GM23248 (cell line): ENCODE measurements at regions not wholly inside any gene's neighbourhood (a gene's known extent, or its start where the extent isn't known, plus 50 kb on each side); places are given as distances from the start of the nearest gene placed in this dataset.

Experiments used
- DNase-seq: peaks from one replicate; pipeline ENCODE4 v3.0.0-alpha.2; 2015
- H2AFZ ChIP-seq: fragments of 200-600 bp; sonication (generic); 2 replicates; pipeline ENCODE4 v1.6.1; 2016; ENCODE audit warnings: antibody characterized with exemption
- H3F3A ChIP-seq: fragments of 200-600 bp; sonication (generic); 2 replicates; pipeline ENCODE4 v1.6.1; 2016; ENCODE audit warnings: mild to moderate bottlenecking, antibody characterized with exemption, mixed run types; ENCODE audit not compliant: insufficient read depth
- H3K27ac ChIP-seq: fragments of 200-600 bp; sonication (generic); 2 replicates; pipeline ENCODE4 v1.5.1; 2016; ENCODE audit warnings: mild to moderate bottlenecking
- H3K27me3 ChIP-seq: fragments of 200-600 bp; sonication (generic); replicated peaks from 2 replicates; pipeline ENCODE4 v1.6.1; 2016; ENCODE audit warnings: mild to moderate bottlenecking; ENCODE audit not compliant: insufficient read depth
- H3K36me3 ChIP-seq: fragments of 200-600 bp; sonication (generic); 2 replicates; pipeline ENCODE4 v1.6.1; 2016; ENCODE audit warnings: low read depth, mild to moderate bottlenecking
- H3K4me1 ChIP-seq: fragments of 200-600 bp; sonication (generic); 2 replicates; pipeline ENCODE4 v1.6.1; 2016; ENCODE audit warnings: mild to moderate bottlenecking; ENCODE audit not compliant: insufficient read depth
- H3K4me2 ChIP-seq: fragments of 200-600 bp; sonication (generic); one replicate; pipeline ENCODE4 v1.6.1; 2016; ENCODE audit warnings: mild to moderate bottlenecking; ENCODE audit not compliant: unreplicated experiment
- H3K4me3 ChIP-seq: fragments of 200-600 bp; sonication (generic); 2 replicates; pipeline ENCODE4 v1.5.1; 2016; ENCODE audit warnings: mild to moderate bottlenecking
- H3K79me2 ChIP-seq: fragments of 200-600 bp; sonication (generic); 2 replicates; pipeline ENCODE4 v1.6.1; 2016; ENCODE audit warnings: mild to moderate bottlenecking; ENCODE audit not compliant: insufficient read depth
- H3K9ac ChIP-seq: fragments of 200-600 bp; sonication (generic); 2 replicates; pipeline ENCODE4 v1.6.1; 2016; ENCODE audit warnings: mild to moderate bottlenecking
- H3K9me2 ChIP-seq: fragments of 200-600 bp; sonication (generic); 2 replicates; pipeline ENCODE4 v1.6.1; 2016; ENCODE audit warnings: mixed run types, mild to moderate bottlenecking, moderate library complexity; ENCODE audit not compliant: insufficient read depth
- H3K9me3 ChIP-seq: fragments of 200-600 bp; sonication (generic); one replicate; pipeline ENCODE4 v1.6.1; 2017; ENCODE audit warnings: low read depth
- H4K20me1 ChIP-seq: fragments of 200-600 bp; sonication (generic); 2 replicates; pipeline ENCODE4 v1.6.0; 2016; ENCODE audit not compliant: insufficient read depth
- EZH2 ChIP-seq: fragments of 200-600 bp; sonication (generic); IDR thresholded peaks from 2 replicates; pipeline ENCODE4 v1.6.1; 2018; ENCODE audit warnings: antibody characterized with exemption, mild to moderate bottlenecking; ENCODE audit not compliant: insufficient read depth, poor library complexity, severe bottlenecking
- EZH2phosphoT487 ChIP-seq: fragments of 200-600 bp; sonication (generic); IDR thresholded peaks from 2 replicates; pipeline ENCODE4 v1.6.1; 2018; ENCODE audit warnings: antibody characterized with exemption, moderate library complexity, mild to moderate bottlenecking, low read depth; ENCODE audit not compliant: insufficient read depth
- WGBS, 2 experiments: methylation state at CpG; one replicate each; pipeline ENCODE4 v1.1.6; 2015 to 2017; ENCODE audit warnings: low lambda C conversion rate in 2 of 2, low coverage in 1 of 2; ENCODE audit errors: missing lambda C conversion rate in 2 of 2; 5-methylcytosine and 5-hydroxymethylcytosine counted together
- in situ Hi-C: fragments of 300-500 bp; cut with MboI; formaldehyde crosslinking; loops from 2 replicates; pipeline ENCODE4 v1.15.0; 2020

GRCh38 chr3:130609166-130609979 is 92.4 kb downstream of the COL6A6 start:
- no peak overlapping the region for H3K4me3 ChIP-seq
- H3F3A ChIP-seq = no peaks in the 10 kb centered on the region
- no peak overlapping the region for H3K27ac ChIP-seq
- H3K79me2 ChIP-seq = no peaks in the 10 kb centered on the region
- H2AFZ ChIP-seq = no peak overlapping the region
- H3K36me3 ChIP-seq = no peaks in the 10 kb centered on the region
- H3K9ac ChIP-seq = no peak overlapping the region
- no peaks in the 10 kb centered on the region for H3K27me3 ChIP-seq
- H3K4me2 ChIP-seq = no peak overlapping the region
- 0 to 6% methylated on average over 3 of the region's 3 CpGs for WGBS, 2 experiments
- TF ChIP-seq EZH2phosphoT487 = no peak
- no peak for TF ChIP-seq EZH2
- peaks cover 5% of the 10 kb centered on the region for H3K9me3 ChIP-seq
- no peaks in the 10 kb centered on the region for H3K9me2 ChIP-seq
- no peaks in the 10 kb centered on the region for H3K4me1 ChIP-seq
- DNase-seq = no peak
- H4K20me1 ChIP-seq = no peaks in the 10 kb centered on the region
- in situ Hi-C loops = no loop called here

DNA sequence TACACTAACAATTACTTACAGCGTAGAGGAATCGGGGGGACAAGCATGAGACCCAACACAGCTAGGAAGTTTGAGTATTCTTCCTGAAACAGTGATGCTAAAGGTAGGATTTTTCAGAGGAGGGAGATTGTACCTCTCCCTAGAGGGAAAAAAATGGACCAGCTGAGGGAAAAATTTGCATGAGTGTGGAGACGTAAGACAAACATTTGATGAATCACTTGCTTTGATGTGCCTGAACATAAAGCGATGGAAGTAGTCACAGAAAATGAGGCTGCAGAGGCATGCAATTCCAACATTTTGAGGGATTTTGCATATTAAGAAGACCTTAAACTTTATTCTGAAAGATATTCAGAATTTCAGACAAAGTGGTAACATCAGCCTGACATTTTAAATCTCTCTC is 102.2 kb downstream of the COL6A6 start:
- 75 to 83% methylated on average over 4 of the region's 4 CpGs for WGBS, 2 experiments
- H3K27me3 ChIP-seq = peaks cover 6% of the 10 kb centered on the region; the same call in 1 of the 2 replicates
- no peaks in the 10 kb centered on the region for H3K9me3 ChIP-seq
- in situ Hi-C loops = no loop called here
- H3K4me3 ChIP-seq = no peak overlapping the region
- H4K20me1 ChIP-seq = no peaks in the 10 kb centered on the region
- no peak for DNase-seq
- no peaks in the 10 kb centered on the region for H3F3A ChIP-seq
- H3K4me1 ChIP-seq = no peaks in the 10 kb centered on the region
- H3K9ac ChIP-seq = no peak overlapping the region
- TF ChIP-seq EZH2 (no peak), EZH2phosphoT487 (no peak)
- H3K4me2 ChIP-seq = no peak overlapping the region
- no peak overlapping the region for H3K27ac ChIP-seq
- no peaks in the 10 kb centered on the region for H3K79me2 ChIP-seq
- H2AFZ ChIP-seq = no peak overlapping the region
- H3K36me3 ChIP-seq = no peaks in the 10 kb centered on the region
- H3K9me2 ChIP-seq = no peaks in the 10 kb centered on the region

- Histone ChIP-seq H3K4me1 (no peaks in the 10 kb centered on the region), H3K9me2 (no peaks in the 10 kb centered on the region), H4K20me1 (no peaks in the 10 kb centered on the region), H3K27ac (no peak overlapping the region), H3K79me2 (no peaks in the 10 kb centered on the region), H3K27me3 (peaks cover 8% of the 10 kb centered on the region; the same call in 1 of the 2 replicates), H3K4me2 (no peak overlapping the region), H3K4me3 (no peak overlapping the region), H3F3A (no peaks in the 10 kb centered on the region), H2AFZ (no peak overlapping the region), H3K9me3 (no peaks in the 10 kb centered on the region), H3K36me3 (no peaks in the 10 kb centered on the region), H3K9ac (no peak overlapping the region)
- 6 to 7% methylated on average over 2 to 3 of the region's 3 CpGs for WGBS, 2 experiments
- no peak for DNase-seq
- in situ Hi-C loops = no loop called here
- TF ChIP-seq EZH2phosphoT487 (no peak), EZH2 (no peak)
Measured at GRCh38 chr3:130621824-130622223, 104.8 kb downstream of the COL6A6 start.

DNA sequence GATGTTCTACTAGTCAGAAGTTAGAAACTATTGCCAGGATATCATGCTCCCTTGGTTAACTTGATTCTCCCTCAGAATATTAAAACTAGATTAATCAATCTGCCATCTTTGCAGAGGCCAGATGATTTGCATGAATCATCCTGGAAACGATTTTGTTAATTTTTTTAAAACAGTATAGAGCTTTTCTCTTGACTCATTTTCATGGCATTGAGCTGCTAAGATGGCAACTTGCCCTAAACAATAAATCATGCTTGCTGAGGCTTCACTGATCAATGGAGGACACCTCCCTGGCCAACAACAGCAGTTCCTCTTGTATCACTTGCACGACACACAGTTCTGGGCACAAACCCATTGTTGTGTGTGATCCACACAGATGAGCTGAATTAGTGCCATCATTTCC is 109.1 kb downstream of the COL6A6 start:
- TF ChIP-seq EZH2 (no peak), EZH2phosphoT487 (no peak)
- Histone ChIP-seq H3K36me3 (no peaks in the 10 kb centered on the region), H3K79me2 (no peaks in the 10 kb centered on the region), H3K4me1 (no peaks in the 10 kb centered on the region), H3K9me3 (no peaks in the 10 kb centered on the region), H2AFZ (no peak overlapping the region), H3F3A (no peaks in the 10 kb centered on the region), H3K27me3 (peaks cover 8% of the 10 kb centered on the region; the same call in 1 of the 2 replicates), H4K20me1 (no peaks in the 10 kb centered on the region), H3K4me2 (no peak overlapping the region), H3K9ac (no peak overlapping the region), H3K9me2 (no peaks in the 10 kb centered on the region), H3K4me3 (no peak overlapping the region), H3K27ac (no peak overlapping the region)
- DNase-seq = peak; percentile 56
- WGBS, 2 experiments = 0% methylated on average over 2 of the region's 2 CpGs
- in situ Hi-C loops = no loop called here
